ENCODE measurements at regions not wholly inside any gene's neighbourhood (a gene's known extent, or its start where the extent isn't known, plus 50 kb on each side); places are given as distances from the start of the nearest gene placed in this dataset.
"Not testable (repeated sequence)": the region's sequence is repeated elsewhere in the genome, so short reads cannot be mapped to it uniquely, and the experiment has no call there.

GRCh38 chr4:27075603-27076002, 215.0 kb downstream of the STIM2 start:
- not testable (repeated sequence) for DNase-seq (ENCODE audit: low spot score)

DNA sequence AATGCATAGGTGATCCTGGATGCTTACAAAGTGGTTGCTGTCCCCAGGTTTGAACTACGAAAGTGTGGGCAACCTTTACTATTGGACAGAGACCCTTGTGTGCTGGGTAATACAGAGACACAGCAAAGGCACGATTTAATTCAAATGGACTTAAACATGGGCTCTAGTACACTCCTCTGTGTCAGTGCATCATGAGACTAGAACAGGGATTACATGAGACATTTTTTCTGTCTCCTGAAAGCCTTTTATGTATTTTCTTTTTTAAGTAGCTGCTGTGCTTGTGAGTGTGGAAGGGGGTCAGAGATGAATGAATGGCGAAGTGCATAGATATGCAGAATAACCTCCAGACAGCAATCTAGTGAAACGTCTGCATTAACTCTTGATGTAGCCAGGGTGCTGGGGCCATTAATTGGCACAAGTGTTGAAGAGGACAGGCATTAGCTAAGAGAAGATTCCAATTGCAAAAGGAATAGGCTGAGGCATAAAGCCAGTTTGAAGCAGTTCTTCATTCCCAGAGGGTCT, 218.4 kb downstream of the STIM2 start:
- no peak for DNase-seq (ENCODE audit: low spot score)

DNA sequence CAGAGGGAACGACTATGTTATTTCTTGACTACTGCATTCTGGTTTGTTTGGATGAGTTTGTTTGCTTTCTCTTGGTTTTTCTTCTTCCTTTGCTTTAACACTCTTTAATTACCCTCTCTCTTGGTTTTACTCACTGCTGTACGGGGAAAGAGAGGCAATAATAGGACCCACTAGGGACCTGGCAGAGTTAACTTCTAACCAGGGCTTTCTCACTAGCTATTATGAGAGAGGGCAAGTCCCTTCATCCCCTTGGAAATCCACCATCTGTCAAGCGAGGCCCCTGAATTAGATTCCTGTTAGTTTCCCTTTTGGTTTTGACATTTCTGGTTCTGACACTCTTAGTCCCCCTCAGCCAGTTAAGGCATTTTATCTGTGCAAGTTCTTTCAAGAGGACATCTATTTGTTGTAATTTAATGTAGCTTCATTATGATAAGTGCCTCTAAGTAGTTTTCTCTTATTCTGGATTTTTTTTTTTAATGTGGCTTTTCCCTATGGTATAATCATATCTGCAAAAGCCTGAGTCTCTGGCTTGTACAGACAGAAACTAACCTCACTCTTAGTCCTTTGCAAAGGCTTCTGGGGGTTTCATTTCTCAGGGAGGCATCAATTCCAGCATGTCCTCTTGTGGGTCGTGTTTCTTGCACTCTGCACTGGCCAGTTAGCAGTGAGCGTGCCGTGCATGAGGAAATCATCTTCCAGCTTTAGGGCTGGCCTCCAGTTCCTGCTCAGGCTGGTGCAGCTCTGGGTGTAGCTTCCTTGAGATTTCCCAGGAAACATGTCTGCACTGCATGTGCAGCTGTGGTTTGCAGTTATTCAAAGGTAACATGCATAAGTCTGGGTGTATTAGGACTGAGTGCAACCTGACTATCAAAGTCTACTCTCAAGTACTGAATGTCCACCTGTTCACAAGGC, 221.3 kb downstream of the STIM2 start:
- no peak for DNase-seq (ENCODE audit: low spot score)

GRCh38 chr4:27082776-27083175, 222.1 kb downstream of the STIM2 start:
- no peak for DNase-seq (ENCODE audit: low spot score)

DNA sequence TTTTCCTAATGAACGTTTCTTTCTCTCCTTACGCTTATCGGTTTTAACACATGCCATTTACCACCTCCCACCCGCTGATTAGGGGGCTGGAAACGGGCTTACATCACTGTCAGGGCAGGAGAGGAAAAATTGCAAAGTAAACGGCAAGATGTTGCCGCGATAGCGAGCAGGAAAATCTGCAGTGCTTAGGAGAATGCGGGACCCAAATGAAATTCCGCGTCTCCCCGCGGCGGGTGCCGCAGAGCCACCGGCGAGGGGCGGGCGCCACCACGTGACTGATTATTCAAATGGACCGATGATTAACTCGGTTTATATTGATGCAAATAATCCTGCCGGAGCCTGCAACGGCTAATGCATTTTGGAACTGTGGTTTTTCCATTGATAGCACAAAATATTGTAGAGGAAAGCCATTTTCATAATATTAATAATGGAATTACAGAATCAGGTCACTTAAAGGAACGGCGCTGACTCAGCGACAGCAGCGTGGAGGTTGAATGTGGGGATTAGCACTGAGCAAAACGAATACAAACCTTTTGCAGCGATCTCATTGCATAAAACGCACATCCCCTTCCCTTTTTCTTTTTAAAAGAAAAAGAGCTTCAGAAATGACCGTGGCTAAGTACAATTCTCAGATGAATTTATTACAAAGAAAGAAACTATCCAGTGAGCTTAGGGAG, 224.2 kb downstream of the STIM2 start:
- peak; percentile 91 for DNase-seq (ENCODE audit: low spot score)

DNA sequence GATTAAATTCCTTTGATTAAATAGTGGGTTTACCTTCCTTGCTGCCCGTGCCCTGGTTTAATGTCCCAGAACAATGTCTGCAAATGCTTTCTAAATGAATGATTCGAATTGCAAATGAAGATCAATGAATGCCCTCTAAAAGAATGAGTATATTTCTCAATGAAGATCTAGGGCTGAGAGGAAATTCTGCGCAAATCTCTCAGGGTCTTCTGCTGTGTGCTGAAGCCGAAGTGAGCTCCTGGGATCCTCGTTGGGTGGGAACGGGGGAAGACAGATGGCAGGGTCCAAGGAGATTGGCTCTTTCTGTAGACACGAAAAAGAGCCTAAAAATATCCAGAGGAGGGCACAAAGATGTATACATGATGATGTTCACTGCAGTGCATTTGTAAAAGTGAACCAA, 224.8 kb downstream of the STIM2 start:
- no peak for DNase-seq (ENCODE audit: low spot score)

DNA sequence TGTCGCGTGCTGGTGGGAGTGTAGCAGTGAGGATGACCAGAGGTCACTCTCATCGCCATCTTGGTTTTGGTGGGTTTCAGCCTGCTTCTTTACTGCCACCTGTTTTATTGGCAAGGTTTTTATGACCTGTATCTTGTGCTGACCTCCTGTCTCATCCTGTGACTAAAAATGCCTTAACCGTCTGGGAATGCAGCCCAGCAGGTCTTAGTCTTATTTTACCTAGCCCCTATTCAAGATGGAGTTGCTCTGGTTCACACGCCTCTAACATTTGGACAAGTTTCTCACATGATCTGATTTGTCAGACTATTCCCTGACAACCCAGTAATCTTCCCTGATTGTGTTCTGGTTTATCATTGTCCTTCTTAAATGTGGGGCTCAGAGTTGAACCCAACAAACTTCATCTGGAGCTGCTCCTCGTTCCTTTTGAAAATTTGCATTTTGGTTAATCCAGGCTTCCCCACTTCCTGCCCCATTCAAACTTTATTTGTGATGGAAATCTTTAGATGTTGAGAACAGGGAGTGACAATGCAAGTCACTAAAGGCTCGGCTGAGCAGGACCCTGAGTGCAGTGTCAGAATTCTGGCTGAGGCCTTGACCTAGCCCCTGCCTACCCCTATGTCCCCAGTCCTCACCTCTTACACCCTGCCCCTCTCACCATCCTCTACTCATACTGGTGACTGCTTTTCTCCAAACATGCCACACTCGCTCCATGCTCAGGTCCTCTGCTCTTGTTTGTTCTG, 226.8 kb downstream of the STIM2 start:
- DNase-seq (ENCODE audit: low spot score) = no peak

DNA sequence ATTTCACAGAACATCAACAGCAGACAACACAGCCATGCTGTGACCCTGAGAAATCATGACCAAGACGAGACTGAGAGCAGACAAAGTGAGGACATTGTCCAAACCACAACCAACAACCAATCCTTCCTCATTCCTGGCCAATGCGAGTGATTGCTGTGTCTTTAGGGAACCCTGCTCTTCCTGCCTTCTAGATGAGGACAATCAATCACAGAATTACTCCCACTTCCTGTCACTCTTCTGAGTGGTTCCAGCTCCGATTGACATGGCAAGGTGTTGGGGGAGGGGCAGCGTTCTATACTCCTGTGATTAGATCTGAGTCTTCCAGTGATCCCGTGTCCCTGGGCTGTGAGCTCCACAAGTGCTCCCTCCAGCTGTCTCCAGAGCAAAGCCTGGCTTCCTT, 227.8 kb downstream of the STIM2 start:
- no peak for DNase-seq (ENCODE audit: low spot score)

DNA sequence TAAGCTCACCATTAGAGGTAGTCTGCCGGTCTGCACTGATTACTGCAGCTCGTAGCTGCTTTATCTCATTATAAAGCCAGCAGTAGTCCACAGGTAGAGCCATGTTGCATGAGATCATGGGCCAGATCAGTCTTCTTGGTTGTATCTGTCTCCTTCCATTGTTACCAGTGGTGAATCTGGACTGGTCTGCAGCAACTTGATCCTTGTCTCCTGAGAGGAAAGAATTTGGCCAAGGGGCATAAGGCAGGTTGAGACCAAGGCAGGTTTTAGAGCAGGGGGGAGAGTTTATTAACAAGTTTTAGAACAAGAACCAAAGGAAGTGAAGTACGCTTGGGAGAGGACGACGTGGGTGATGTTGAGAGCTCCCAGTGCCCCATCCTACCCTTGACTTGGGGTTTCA, 228.5 kb downstream of the STIM2 start:
- DNase-seq (ENCODE audit: low spot score) = no peak

- DNase-seq (ENCODE audit: low spot score) = no peak
Observed at GRCh38 chr4:27090406-27090805, 229.8 kb downstream of the STIM2 start.

DNA sequence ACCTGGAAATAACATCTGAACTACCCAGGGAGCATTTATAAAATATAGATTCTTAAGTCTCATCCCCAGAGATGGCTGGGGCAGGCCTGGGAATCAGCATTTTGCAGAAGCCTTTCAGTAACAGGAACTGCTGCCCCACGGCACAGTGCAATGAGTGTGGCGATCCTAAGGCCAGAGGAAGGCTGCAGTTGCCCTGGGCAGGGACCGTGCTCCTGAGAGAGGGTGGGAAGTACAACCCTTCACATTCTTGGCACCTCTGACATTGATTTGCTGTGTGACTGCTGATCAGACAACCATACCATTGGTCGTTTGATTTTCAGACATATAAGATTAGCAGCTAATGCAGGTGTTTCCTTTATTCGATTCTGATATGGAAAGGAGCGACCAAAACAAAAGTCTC, 233.6 kb downstream of the STIM2 start:
- DNase-seq (ENCODE audit: low spot score) = no peak

DNA sequence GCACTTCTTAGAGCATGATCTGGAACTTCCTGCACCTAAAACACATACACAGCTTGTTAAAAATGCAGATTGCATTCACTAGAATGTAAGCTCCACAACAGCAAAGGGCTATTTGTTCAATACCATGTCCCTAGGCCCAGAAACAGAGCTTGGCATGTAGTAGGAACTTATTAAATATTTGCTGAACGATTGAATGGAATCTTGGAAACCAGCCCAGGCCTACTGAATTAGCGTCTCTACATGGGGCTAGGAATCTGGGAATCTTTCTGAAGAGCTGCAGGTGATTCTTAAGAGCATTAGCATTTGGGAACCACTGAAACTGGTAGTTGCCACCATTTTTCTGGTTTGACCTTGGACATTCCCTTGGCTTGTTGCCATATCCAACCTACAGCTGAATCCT, 234.1 kb downstream of the STIM2 start:
- DNase-seq (ENCODE audit: low spot score) = no peak

DNA sequence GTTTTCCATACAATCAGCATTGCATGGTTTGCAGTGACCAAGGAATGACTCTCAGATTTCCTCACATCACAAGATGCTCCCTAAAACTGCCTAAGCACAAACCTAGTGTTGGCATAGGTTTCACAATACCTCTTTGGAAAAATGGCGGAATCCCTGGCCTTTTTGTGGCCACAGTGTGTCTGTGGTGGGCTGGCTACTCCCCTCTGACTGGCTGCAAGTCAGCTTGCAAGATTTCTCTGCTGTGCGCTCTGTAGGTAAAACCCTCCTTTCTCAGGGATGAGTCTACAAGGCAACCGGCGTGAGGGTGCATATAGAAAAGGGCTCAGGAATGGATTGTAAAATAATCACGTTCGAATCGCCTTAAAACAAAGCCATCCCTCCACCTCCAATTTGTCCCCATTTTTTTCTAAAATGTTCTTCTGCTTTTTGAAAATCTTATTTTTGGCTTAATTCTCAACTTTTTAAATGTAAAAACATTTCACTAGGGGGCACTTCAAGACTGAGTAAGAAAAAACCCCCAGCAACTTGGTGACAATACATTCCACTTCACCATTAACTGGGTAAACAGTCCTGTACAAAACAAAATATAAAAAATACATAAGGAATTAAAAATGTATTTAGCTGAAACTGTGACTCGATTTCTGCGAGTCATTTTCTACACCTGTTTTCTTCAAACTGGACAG, 235.6 kb downstream of the STIM2 start:
- no peak for DNase-seq (ENCODE audit: low spot score)

GRCh38 chr4:27098034-27098433, 237.4 kb downstream of the STIM2 start:
- DNase-seq (ENCODE audit: low spot score) = no peak

DNA sequence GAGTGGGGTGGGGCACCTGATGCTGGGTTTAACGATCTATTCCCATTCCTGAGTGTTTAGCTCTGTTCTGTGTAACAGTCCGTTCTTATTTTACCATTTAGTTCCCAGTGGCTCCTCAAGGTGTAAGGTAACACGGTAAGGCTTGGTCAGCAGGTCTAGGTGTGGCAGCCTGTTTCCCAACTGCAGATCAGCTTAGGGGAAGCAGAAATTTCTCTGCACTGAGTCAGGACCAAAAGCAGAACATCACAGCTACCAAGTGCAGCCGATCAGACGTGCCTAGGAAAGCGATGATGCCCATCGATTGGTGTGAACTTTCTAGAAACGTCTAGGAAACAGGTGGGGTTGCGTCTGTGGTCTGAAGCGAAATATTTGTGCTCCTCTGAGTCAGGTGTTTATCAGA, 240.1 kb downstream of the STIM2 start:
- no peak for DNase-seq (ENCODE audit: low spot score)

DNA sequence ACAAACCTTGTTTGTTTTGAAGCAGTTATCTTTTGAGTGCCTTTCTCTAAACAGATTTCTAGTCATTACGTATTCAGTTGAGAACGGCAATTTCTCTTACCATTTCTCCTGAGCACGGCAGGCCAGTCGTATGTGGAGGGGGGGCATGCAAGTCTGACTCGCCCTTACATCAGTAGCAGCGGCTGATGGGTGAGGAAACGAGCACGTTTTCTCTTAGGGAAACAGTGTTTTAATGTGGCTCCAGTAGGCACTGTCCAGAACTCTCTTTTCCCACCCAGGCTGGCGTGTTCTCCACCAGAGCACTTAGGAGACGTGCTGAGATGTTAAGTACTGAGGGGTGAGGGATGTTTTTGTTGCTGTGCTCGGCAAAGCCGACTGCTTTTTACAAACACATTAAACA, 240.5 kb downstream of the STIM2 start:
- no peak for DNase-seq (ENCODE audit: low spot score)

- DNase-seq (ENCODE audit: low spot score) = no peak
Observed at GRCh38 chr4:27101561-27101960, 240.9 kb downstream of the STIM2 start.

GRCh38 chr4:27111627-27112026, 251.0 kb downstream of the STIM2 start:
- DNase-seq (ENCODE audit: low spot score) = no peak

DNA sequence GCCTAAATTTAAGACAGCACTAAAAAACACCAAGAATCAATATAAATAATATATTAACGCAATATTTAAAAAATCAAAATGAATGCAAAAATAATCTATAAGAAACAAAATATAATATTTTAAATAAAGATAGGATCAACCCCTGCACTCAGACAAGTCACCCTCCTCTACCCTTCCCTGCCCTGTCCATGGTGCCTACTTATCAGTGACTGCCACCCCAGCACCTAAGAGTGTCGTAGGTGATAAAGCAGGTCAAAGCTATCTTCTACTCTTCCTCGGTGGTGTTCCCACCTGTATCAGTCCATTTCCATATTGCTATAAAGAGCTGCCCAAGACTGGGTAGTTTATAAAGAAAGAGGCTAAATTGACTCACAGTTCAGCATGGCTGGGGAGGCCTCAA, 251.9 kb downstream of the STIM2 start:
- DNase-seq (ENCODE audit: low spot score) = no peak

DNA sequence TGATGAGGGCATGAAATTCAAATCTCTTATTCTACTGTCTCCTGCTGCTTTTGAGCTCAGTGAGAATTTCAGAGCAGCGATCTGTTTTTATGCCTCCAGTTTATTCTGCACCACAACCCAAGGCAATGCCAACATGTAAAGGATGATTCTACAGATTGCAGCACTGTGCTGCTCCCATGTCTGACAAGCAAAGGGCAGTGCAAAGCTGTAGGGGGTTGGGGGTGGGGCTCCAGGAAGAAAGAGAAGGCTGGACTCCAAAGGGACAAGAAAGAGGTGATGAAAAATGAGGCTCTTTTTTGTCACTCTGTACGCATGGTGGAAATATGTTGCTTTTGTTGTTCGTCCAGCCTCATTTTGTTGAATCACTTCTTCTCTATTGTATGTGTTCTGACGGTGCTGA, 254.6 kb downstream of the STIM2 start:
- DNase-seq (ENCODE audit: low spot score) = no peak

GRCh38 chr4:27117453-27117852, 256.8 kb downstream of the STIM2 start:
- no peak for DNase-seq (ENCODE audit: low spot score)

GRCh38 chr4:27119239-27119638, 258.6 kb downstream of the STIM2 start:
- no peak for DNase-seq (ENCODE audit: low spot score)
